ENCODE measurements at regions not wholly inside any gene's neighbourhood (a gene's known extent, or its start where the extent isn't known, plus 50 kb on each side); places are given as distances from the start of the nearest gene placed in this dataset.

DNA sequence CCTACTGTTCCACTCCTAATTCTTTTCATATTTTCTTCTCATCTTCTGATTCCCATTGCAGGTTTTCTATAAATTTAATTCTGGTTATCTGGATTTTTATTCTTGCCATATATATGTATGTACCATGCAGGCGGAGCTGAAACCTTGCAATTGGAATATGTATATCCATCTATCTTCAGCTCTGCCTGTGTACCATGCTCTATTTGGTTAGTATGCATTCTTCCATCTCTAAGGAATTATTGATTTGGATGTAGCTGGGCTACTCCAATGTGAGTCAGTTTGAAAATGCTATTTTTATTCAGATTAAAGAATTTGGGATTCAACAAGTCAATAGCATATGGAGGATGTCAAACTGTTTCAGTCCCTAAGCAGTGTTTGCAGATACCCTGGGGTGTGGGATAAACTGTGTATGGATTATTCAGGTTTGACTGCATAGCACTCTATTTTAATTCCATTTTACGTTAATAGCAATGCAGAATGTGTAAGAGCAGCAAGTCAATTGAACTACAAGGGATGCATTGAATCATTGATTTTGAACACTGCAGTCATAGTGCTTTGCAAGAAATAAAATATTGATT is 528.1 kb upstream of the FZD8 start:
- Histone ChIP-seq H4K20me1 (ENCODE audit: insufficient read depth, low read length) (no peaks in the 10 kb centered on the region), H3K27me3 (ENCODE audit: insufficient read depth, low read length) (no peaks in the 10 kb centered on the region), H2AFZ (ENCODE audit: low read length) (no peak overlapping the region), H3K4me3 (ENCODE audit: insufficient read depth, low read length) (no peak overlapping the region), H3K36me3 (ENCODE audit: insufficient read depth, low read length) (no peaks in the 10 kb centered on the region), H3K4me2 (ENCODE audit: insufficient read depth, low read length) (no peak overlapping the region), H3K4me1 (ENCODE audit: insufficient read depth, low read length) (peaks cover 35% of the 10 kb centered on the region), H3K9me3 (ENCODE audit: low read depth, low read length) (no peaks in the 10 kb centered on the region), H3K79me2 (ENCODE audit: insufficient read depth, low read length) (no peaks in the 10 kb centered on the region), H3K27ac (ENCODE audit: low read depth, low read length) (no peak overlapping the region)
- TF ChIP-seq, protein P1, sequence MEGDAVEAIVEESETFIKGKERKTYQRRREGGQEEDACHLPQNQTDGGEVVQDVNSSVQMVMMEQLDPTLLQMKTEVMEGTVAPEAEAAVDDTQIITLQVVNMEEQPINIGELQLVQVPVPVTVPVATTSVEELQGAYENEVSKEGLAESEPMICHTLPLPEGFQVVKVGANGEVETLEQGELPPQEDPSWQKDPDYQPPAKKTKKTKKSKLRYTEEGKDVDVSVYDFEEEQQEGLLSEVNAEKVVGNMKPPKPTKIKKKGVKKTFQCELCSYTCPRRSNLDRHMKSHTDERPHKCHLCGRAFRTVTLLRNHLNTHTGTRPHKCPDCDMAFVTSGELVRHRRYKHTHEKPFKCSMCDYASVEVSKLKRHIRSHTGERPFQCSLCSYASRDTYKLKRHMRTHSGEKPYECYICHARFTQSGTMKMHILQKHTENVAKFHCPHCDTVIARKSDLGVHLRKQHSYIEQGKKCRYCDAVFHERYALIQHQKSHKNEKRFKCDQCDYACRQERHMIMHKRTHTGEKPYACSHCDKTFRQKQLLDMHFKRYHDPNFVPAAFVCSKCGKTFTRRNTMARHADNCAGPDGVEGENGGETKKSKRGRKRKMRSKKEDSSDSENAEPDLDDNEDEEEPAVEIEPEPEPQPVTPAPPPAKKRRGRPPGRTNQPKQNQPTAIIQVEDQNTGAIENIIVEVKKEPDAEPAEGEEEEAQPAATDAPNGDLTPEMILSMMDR (IDR thresholded peaks at IDR 0.05; ENCODE audit: extremely low read depth, low read depth, low read length), result no peak
- no peak for DNase-seq (ENCODE audit: insufficient read length, low spot score, missing footprints)

DNA sequence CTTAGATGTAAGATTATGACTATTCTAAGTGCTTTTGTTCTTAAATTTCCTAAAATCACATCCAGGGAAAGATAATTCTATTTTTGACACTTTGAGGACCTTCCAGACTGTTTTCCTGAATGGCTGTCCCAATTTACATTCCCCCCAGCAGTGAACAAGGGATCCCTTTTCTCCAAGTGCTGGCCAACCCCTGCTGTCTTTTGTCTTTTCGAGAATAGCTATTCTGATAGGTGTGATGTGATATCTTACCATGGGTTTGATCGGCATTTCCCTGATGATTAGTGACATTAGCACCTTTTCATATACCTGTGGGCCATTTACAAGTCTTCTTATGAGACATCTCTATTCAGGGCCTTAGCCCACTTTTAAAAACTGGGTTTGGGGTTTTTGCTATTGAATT is 526.7 kb upstream of the FZD8 start:
- H3K27ac ChIP-seq (ENCODE audit: low read depth, low read length), result no peak overlapping the region
- TF ChIP-seq, protein P1 (IDR thresholded peaks at IDR 0.05; ENCODE audit: extremely low read depth, low read depth, low read length), result no peak
- H3K9me3 ChIP-seq (ENCODE audit: low read depth, low read length), result no peaks in the 10 kb centered on the region
- no peaks in the 10 kb centered on the region for H3K79me2 ChIP-seq (ENCODE audit: insufficient read depth, low read length)
- no peaks in the 10 kb centered on the region for H3K36me3 ChIP-seq (ENCODE audit: insufficient read depth, low read length)
- no peak overlapping the region for H2AFZ ChIP-seq (ENCODE audit: low read length)
- H3K4me2 ChIP-seq (ENCODE audit: insufficient read depth, low read length), result no peak overlapping the region
- no peaks in the 10 kb centered on the region for H4K20me1 ChIP-seq (ENCODE audit: insufficient read depth, low read length)
- no peak for DNase-seq (ENCODE audit: insufficient read length, low spot score, missing footprints)
- H3K27me3 ChIP-seq (ENCODE audit: insufficient read depth, low read length), result no peaks in the 10 kb centered on the region
- H3K4me3 ChIP-seq (ENCODE audit: insufficient read depth, low read length), result no peak overlapping the region
- H3K4me1 ChIP-seq (ENCODE audit: insufficient read depth, low read length), result peaks cover 29% of the 10 kb centered on the region

DNA sequence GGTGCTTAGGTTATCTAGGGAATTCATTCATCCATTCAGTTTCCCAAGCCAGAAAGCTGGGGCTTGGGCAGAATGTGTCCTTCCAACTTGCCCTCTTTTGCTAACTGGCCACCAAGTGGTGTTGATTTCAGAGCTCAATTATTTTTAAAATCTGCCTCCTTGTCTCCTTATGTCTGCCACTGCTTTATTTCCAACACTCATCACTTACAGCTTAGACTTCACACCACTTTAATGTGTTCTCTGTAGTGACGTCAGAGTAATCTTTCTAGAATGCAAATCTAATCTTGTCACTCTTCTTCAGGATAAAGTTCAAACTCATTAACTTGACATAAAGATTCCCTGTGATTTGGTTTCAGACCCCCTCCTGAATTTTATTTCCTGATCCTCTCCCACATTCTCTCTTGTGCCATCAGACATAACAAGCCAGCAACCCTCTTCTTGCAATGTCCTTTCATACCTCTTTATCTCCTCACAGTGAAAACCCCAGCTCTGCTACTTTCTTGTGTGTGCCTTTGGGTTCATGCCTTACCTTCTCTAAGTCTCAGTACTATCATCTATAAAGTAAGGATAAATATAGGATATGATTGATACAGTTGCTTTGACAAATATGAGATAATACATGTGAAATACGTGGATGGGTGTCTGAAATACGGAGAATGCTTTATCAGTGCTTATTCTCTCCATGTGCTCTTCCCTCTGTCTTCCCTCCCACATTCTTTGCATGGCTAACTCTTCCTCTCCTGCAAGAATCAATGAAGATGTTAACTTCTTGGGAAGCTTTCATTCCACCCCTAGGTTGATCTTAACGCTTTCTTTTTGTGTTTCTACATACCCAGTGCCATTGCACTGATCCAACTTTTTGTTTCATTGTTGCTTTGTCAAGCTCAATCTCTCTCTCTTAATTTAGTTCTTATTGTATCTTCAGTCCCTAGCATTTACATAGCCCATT is 522.7 kb upstream of the FZD8 start:
- H3K4me3 ChIP-seq (ENCODE audit: insufficient read depth, low read length), result no peak overlapping the region

More for the DNA sequence above, 522.7 kb upstream of the FZD8 start:
- Histone ChIP-seq H3K9me3 (ENCODE audit: low read depth, low read length) (no peaks in the 10 kb centered on the region), H4K20me1 (ENCODE audit: insufficient read depth, low read length) (no peaks in the 10 kb centered on the region), H2AFZ (ENCODE audit: low read length) (no peak overlapping the region), H3K36me3 (ENCODE audit: insufficient read depth, low read length) (no peaks in the 10 kb centered on the region), H3K4me2 (ENCODE audit: insufficient read depth, low read length) (no peak overlapping the region), H3K27me3 (ENCODE audit: insufficient read depth, low read length) (no peaks in the 10 kb centered on the region), H3K79me2 (ENCODE audit: insufficient read depth, low read length) (no peaks in the 10 kb centered on the region), H3K4me1 (ENCODE audit: insufficient read depth, low read length) (no peaks in the 10 kb centered on the region), H3K27ac (ENCODE audit: low read depth, low read length) (no peak overlapping the region)
- no peak for DNase-seq (ENCODE audit: insufficient read length, low spot score, missing footprints)
- TF ChIP-seq, protein P1 (IDR thresholded peaks at IDR 0.05; ENCODE audit: extremely low read depth, low read depth, low read length), result no peak

Data from osteoblast (primary cell).